Loucy (cell line): ENCODE measurements at regions not wholly inside any gene's neighbourhood (a gene's known extent, or its start where the extent isn't known, plus 50 kb on each side); places are given as distances from the start of the nearest gene placed in this dataset.

ENCODE experiments used
- CTCF ChIP-seq: fragments of 200-600 bp; sonication (generic); conservative IDR thresholded peaks from 2 replicates; pipeline ENCODE4 v1.5.1; 2014; ENCODE audit warnings: mild to moderate bottlenecking, antibody characterized with exemption, low read length
- EZH2phosphoT487 ChIP-seq: fragments of 200-600 bp; IDR thresholded peaks from 2 replicates; pipeline ENCODE4 v1.6.1; 2018; ENCODE audit warnings: antibody characterized with exemption, mild to moderate bottlenecking, moderate library complexity, borderline replicate concordance

- TF ChIP-seq CTCF: no peak
- TF ChIP-seq EZH2phosphoT487: no peak
These were observed 225.9 kb upstream of the XYLT1 start for GRCh38 chr16:17696616-17697015.
